Head of caudate nucleus (tissue), 42 donors: ENCODE measurements at regions not wholly inside any gene's neighbourhood (a gene's known extent, or its start where the extent isn't known, plus 50 kb on each side); places are given as distances from the start of the nearest gene placed in this dataset.

ENCODE experiments used
- DNase-seq, 42 donors: peaks; one replicate each; pipeline versions ENCODE4 v3.0.0 to v3.0.0-alpha.2; 2020 to 2021; ENCODE audit warnings: mixed read lengths in 7 of 42
- intact Hi-C: fragments of 100-400 bp; cut with DNase I; formaldehyde crosslinking; loops from one replicate; pipeline ENCODE4 v1.15.0; 2022

- intact Hi-C loops, result no loop called here
- DNase-seq, result no peak
Measured at GRCh38 chr6:43923376-43924221, 153.6 kb downstream of the VEGFA start.

- DNase-seq, result no peak
Measured at GRCh38 chr6:43922426-43923375, 152.7 kb downstream of the VEGFA start.

DNA sequence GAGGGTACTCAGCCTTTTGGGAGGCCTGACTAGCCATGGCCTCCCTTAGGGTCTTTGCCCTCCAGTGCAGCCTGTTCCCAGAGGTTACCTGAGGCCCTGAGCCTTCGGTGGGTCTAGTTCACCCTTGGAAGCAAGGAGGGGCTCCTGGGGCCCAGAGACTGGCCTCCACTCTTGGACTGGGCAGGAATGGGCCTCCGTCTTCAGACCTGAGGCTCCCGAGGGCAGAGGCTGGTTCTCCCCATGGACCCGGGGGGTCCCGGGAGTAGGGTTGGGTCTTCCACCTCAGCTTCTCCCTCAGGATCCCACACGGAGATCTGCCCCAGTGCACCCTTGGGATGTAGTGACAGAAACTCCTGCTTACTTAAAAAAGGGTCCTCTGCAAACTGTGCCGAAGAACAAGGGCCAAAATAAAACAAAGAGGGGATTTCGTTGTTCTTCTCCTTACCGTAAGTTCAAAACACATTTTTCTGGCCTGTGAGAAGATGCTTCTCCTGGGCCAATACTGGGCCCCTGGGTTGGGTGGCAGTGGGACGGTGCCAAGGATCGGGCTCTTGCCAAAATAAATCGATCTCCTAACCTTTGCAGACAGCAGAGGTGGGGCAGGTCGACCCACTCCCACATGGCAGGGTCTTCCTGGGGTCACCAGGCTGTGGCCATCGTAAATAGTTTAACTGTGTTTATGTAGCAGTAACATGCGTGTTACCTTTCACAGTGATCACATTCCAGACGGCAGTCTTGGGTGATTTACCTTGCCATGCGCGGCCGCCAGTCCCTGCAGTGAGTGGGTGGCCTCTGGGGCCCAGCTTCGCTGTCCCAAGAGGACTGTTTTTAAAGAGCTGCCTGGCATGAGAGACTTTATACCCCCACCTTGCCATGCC, 151.8 kb downstream of the VEGFA start:
- intact Hi-C loops, result no loop called here
- DNase-seq, result no peak

More at GRCh38 chr6:43922426-43923375, 152.7 kb downstream of the VEGFA start:
- intact Hi-C loops, result no loop called here

GRCh38 chr6:43921039-43921438, 151.0 kb downstream of the VEGFA start:
- DNase-seq, result no peak
- intact Hi-C loops, result no loop called here

- no peak for DNase-seq
- intact Hi-C loops, result no loop called here
Measured at GRCh38 chr6:43919774-43920173, 149.8 kb downstream of the VEGFA start.

- DNase-seq, result no peak
- intact Hi-C loops, result no loop called here
Measured at GRCh38 chr6:43917878-43918382, 147.9 kb downstream of the VEGFA start.

- intact Hi-C loops, result no loop called here
- no peak for DNase-seq
Measured at GRCh38 chr6:43916924-43917877, 147.2 kb downstream of the VEGFA start.

DNA sequence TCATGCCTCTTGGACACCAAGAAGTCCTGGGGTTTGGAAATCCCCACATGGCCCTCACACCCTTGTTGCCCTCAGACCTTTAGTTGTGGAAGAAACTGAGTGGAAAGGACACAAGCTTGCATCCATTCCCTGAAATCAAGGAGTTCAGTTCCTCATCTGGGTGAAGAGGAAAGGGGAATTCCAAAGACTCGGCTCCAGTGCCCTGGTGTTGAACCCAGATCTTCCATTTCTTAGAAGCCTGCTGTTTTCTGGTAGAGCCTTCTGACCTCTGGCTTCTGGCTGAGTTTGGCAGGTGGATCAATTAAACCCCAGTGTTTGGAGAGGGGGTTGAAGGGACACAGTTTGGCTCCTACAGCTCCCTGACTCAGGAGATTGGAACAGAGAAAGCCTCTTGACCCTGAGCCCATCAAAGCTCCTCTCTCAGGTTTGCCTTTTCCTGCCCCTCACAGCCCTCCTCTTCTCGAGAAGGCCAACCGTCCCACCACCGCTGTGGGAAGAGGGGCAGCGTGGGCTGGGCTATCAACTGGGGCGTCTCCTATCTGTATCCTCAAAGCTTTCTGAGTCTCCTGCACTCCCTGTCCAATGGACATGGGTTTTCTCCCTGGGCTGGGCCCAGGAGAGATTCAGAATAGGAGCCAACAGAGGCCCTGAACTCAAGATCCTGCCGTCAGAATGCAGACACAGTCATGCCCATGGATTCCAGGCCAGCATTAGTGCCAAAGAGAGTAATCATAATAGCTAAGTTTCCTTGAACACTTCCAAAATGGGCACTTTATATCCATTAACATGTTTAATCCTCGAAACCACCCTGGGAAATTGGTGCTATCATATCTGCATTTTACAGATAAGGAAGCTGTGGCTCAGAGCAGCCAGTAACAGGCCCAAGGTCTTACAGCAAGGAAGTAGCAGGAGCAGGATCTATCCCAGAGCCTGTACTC, 146.2 kb downstream of the VEGFA start:
- intact Hi-C loops, result no loop called here
- no peak for DNase-seq

- intact Hi-C loops, result no loop called here
Measured at GRCh38 chr6:43915208-43915869, 145.3 kb downstream of the VEGFA start.

GRCh38 chr6:43914272-43915147, 144.5 kb downstream of the VEGFA start:
- DNase-seq, result no peak
- intact Hi-C loops, result no loop called here

More at GRCh38 chr6:43915208-43915869, 145.3 kb downstream of the VEGFA start:
- no peak for DNase-seq

DNA sequence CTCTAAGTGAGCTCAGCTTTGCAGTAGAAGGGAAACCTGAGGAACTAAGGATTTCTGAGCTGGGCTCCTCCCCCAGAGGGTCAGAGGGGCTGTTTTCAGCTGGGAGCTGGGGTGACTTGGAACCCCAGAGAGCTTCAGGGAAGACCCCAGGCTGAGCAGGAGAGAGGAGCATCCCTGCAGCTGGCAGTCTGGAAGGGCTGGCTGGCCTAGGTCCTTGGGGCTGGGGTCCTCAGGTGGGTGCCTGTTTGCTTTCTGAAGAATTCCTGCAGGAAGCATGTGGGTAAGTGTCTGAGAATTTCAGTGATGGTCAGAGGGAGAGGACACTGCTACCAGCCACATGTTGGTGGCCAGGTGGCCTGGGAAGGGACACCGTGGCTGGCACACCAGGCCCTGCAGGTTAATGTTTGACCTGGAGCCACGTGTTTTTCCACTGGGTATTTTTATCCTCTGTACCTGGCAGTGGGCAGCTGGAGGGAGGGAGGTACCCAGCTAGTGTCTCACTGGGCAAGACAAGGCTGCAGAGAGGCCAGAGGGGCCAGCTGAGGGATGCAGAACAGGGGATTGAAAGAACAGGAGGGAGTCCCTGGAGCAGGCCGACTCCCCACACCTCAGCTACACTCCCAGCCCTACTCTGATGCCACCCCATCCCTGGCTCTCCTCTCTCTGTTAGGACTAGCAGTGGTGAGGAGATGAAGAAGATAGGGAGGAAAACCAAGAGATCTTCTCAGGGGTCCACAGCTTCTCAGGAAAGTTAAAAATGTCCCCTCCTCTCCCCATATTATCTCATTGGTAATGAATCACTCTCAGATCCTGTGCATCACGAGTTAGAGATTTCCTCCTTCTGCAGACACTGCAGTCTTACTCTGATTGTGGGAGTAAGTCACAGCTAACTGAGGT, 143.6 kb downstream of the VEGFA start:
- intact Hi-C loops, result no loop called here

GRCh38 chr6:43912598-43913371, 142.8 kb downstream of the VEGFA start:
- intact Hi-C loops, result no loop called here
- no peak for DNase-seq

More for the DNA sequence above, 143.6 kb downstream of the VEGFA start:
- no peak for DNase-seq

GRCh38 chr6:43912116-43912577, 142.1 kb downstream of the VEGFA start:
- intact Hi-C loops, result no loop called here
- DNase-seq, result no peak
